ENCODE measurements at regions not wholly inside any gene's neighbourhood (a gene's known extent, or its start where the extent isn't known, plus 50 kb on each side); places are given as distances from the start of the nearest gene placed in this dataset.

DNA sequence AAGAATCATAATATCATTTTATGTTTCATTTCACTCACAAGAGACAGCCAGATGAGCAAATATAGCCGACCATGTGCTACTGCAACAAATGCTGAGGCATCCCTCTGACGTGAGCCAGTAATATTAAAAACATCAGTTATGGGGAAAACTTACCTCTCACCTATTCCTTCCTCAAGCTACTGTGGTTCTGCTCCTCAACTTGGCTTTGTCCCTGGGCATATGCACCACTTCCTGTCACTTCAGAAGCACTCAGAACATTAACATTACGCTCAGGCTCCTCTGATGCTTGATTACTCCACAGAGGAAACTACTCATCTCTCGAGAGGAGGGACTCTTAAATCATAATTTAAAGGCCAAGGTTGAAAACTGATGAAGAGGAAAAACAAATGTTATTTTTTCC is 457.0 kb upstream of the ALCAM start:
- Histone ChIP-seq H4K20me1 (ENCODE audit: control insufficient read depth, extremely low read depth, insufficient read depth, low read length) (no peaks in the 10 kb centered on the region), H3K9me3 (ENCODE audit: control insufficient read depth, low read depth, low read length) (peaks cover 4% of the 10 kb centered on the region), H3K79me2 (ENCODE audit: control insufficient read depth, insufficient read depth, low read length) (no peaks in the 10 kb centered on the region), H3K9me1 (ENCODE audit: control insufficient read depth, extremely low read depth, insufficient read depth, low read length) (no peaks in the 10 kb centered on the region), H2AFZ (ENCODE audit: control insufficient read depth, low read length) (no peak overlapping the region), H3K36me3 (ENCODE audit: control insufficient read depth in 2 of 2, extremely low read depth in 1 of 2, insufficient read depth in 2 of 2, low read length in 2 of 2) (no peaks in the 10 kb centered on the region), H3K4me3 (ENCODE audit: control insufficient read depth in 2 of 3, extremely low read depth in 1 of 3, insufficient read depth in 2 of 3, low read depth in 1 of 3, low read length in 3 of 3) (no peak overlapping the region), H3K27ac (ENCODE audit: control insufficient read depth, insufficient read depth, low read length) (no peak overlapping the region), H3K4me2 (ENCODE audit: control insufficient read depth, extremely low read depth, insufficient read depth, low read depth, low read length) (no peak overlapping the region), H3K27me3 (ENCODE audit: control insufficient read depth, extremely low read depth, insufficient read depth, low read length) (no peaks in the 10 kb centered on the region), H3K9ac (ENCODE audit: control insufficient read depth, extremely low read depth, insufficient read depth, low read length) (no peak overlapping the region), H3K4me1 (ENCODE audit: control insufficient read depth, extremely low read depth, insufficient read depth, low read length) (peaks cover 8% of the 10 kb centered on the region)
- FAIRE-seq (no peak), DNase-seq (ENCODE audit: low read depth, low spot score) (no peak)
- TF ChIP-seq EZH2 (IDR thresholded peaks at IDR 0.05; ENCODE audit: low read length): no peak
- TF ChIP-seq, protein P1, sequence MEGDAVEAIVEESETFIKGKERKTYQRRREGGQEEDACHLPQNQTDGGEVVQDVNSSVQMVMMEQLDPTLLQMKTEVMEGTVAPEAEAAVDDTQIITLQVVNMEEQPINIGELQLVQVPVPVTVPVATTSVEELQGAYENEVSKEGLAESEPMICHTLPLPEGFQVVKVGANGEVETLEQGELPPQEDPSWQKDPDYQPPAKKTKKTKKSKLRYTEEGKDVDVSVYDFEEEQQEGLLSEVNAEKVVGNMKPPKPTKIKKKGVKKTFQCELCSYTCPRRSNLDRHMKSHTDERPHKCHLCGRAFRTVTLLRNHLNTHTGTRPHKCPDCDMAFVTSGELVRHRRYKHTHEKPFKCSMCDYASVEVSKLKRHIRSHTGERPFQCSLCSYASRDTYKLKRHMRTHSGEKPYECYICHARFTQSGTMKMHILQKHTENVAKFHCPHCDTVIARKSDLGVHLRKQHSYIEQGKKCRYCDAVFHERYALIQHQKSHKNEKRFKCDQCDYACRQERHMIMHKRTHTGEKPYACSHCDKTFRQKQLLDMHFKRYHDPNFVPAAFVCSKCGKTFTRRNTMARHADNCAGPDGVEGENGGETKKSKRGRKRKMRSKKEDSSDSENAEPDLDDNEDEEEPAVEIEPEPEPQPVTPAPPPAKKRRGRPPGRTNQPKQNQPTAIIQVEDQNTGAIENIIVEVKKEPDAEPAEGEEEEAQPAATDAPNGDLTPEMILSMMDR (optimal IDR thresholded peaks at IDR 0.05 in 1 of 3, IDR thresholded peaks at IDR 0.05 in 1 of 3, conservative IDR thresholded peaks at IDR 0.05 in 1 of 3; ENCODE audit: extremely low read depth in 1 of 3, insufficient read depth in 2 of 3, low read length in 3 of 3): no peak
- dilution Hi-C loops (cut with MboI; ENCODE audit: extremely low pct_ligation_motif_present, low sequenced_read_pairs): no loop called here

DNA sequence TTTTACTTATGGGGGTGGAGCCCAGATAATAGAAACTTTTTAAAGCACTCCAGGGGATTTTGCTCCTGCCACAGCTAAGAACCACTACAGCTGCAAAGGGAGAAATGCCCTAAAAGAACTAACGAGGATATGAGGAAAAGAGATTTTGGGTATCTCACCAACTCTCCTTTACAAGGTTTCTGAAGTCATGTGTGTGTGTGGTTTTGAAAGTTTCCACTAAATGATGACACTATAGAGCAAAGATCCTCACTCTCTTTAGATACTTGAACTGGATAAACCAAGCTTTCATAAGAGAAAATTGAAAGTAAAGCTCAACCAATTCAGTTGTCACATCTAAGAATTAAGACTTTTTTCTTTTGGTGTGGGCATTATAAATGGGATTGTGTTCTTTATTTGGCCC is 455.3 kb upstream of the ALCAM start:
- no peaks in the 10 kb centered on the region for H3K36me3 ChIP-seq (ENCODE audit: control insufficient read depth in 2 of 2, extremely low read depth in 1 of 2, insufficient read depth in 2 of 2, low read length in 2 of 2)
- no peaks in the 10 kb centered on the region for H4K20me1 ChIP-seq (ENCODE audit: control insufficient read depth, extremely low read depth, insufficient read depth, low read length)
- H3K9ac ChIP-seq (ENCODE audit: control insufficient read depth, extremely low read depth, insufficient read depth, low read length): no peak overlapping the region
- TF ChIP-seq EZH2 (IDR thresholded peaks at IDR 0.05; ENCODE audit: low read length): no peak
- TF ChIP-seq, protein P1 (optimal IDR thresholded peaks at IDR 0.05 in 1 of 3, IDR thresholded peaks at IDR 0.05 in 1 of 3, conservative IDR thresholded peaks at IDR 0.05 in 1 of 3; ENCODE audit: extremely low read depth in 1 of 3, insufficient read depth in 2 of 3, low read length in 3 of 3): no peak
- no peak overlapping the region for H2AFZ ChIP-seq (ENCODE audit: control insufficient read depth, low read length)
- dilution Hi-C loops (cut with MboI; ENCODE audit: extremely low pct_ligation_motif_present, low sequenced_read_pairs): no loop called here
- H3K4me2 ChIP-seq (ENCODE audit: control insufficient read depth, extremely low read depth, insufficient read depth, low read depth, low read length): no peak overlapping the region
- no peak overlapping the region for H3K4me3 ChIP-seq (ENCODE audit: control insufficient read depth in 2 of 3, extremely low read depth in 1 of 3, insufficient read depth in 2 of 3, low read depth in 1 of 3, low read length in 3 of 3)
- no peaks in the 10 kb centered on the region for H3K9me1 ChIP-seq (ENCODE audit: control insufficient read depth, extremely low read depth, insufficient read depth, low read length)
- H3K27me3 ChIP-seq (ENCODE audit: control insufficient read depth, extremely low read depth, insufficient read depth, low read length): no peaks in the 10 kb centered on the region
- no peak for FAIRE-seq
- H3K4me1 ChIP-seq (ENCODE audit: control insufficient read depth, extremely low read depth, insufficient read depth, low read length): peaks cover 8% of the 10 kb centered on the region
- H3K27ac ChIP-seq (ENCODE audit: control insufficient read depth, insufficient read depth, low read length): no peak overlapping the region
- H3K79me2 ChIP-seq (ENCODE audit: control insufficient read depth, insufficient read depth, low read length): no peaks in the 10 kb centered on the region
- peaks cover 4% of the 10 kb centered on the region for H3K9me3 ChIP-seq (ENCODE audit: control insufficient read depth, low read depth, low read length)
- no peak for DNase-seq (ENCODE audit: low read depth, low spot score)
